ENCODE measurements at regions not wholly inside any gene's neighbourhood (a gene's known extent, or its start where the extent isn't known, plus 50 kb on each side); places are given as distances from the start of the nearest gene placed in this dataset.

GRCh38 chr16:6492742-6493141, 839.9 kb upstream of the RBFOX1 start:
- TF ChIP-seq CTCF (IDR thresholded peaks at IDR 0.05; ENCODE audit: low read depth, low read length): no peak
- no peak for TF ChIP-seq POLR2A (IDR thresholded peaks at IDR 0.05; ENCODE audit: extremely low read depth, insufficient read length)
